Transverse colon (tissue), 4 donors: ENCODE measurements at regions not wholly inside any gene's neighbourhood (a gene's known extent, or its start where the extent isn't known, plus 50 kb on each side); places are given as distances from the start of the nearest gene placed in this dataset.

Experiments
- DNase-seq: peaks from one replicate; pipeline ENCODE4 v3.0.0-alpha.2; 2019
- H3K27ac ChIP-seq, 4 donors: fragments of 200-600 bp; sonication (generic); 2 replicates each; pipeline ENCODE4 v1.5.1; 2016 to 2018; ENCODE audit warnings: inconsistent platforms in 4 of 4
- H3K27me3 ChIP-seq: fragments of 200-600 bp; sonication (generic); 2 replicates; pipeline ENCODE4 v1.5.1; 2017; ENCODE audit warnings: inconsistent platforms
- H3K36me3 ChIP-seq, 4 donors: fragments of 200-600 bp; sonication (generic); 2 replicates each; pipeline ENCODE4 v1.5.1; 2017 to 2019; ENCODE audit warnings: inconsistent platforms in 4 of 4
- H3K4me1 ChIP-seq, 4 donors: fragments of 200-600 bp; sonication (generic); 2 replicates each; pipeline ENCODE4 v1.5.1; 2017 to 2020; ENCODE audit warnings: inconsistent platforms in 4 of 4
- H3K4me3 ChIP-seq, 4 donors: fragments of 200-600 bp; sonication (generic); 1 replicate in 1 of 4; 2 replicates in 3 of 4; pipeline versions ENCODE4 v1.5.1 to v1.6.1; 2017 to 2019; ENCODE audit warnings: inconsistent platforms in 4 of 4
- H3K9me3 ChIP-seq, 2 donors: fragments of 200-600 bp; sonication (generic); 2 replicates each; pipeline ENCODE4 v1.5.1; 2017 to 2019; ENCODE audit warnings: inconsistent platforms in 2 of 2
- CTCF ChIP-seq, 5 experiments: fragments of 200-600 bp in 3 of 5; fragments of 450-650 bp in 2 of 5; sonication (generic) in 3 of 5; IDR thresholded peaks; 1 replicate in 2 of 5; 2 replicates in 3 of 5; pipeline ENCODE4 v1.5.1; 2016 to 2017; ENCODE audit warnings: antibody characterized with exemption in 5 of 5, inconsistent platforms in 3 of 5, mild to moderate bottlenecking in 2 of 5, moderate library complexity in 1 of 5
- EP300 ChIP-seq: sonication (generic); formaldehyde crosslinking; IDR thresholded peaks from one replicate; pipeline ENCODE4 v1.6.1; 2017; ENCODE audit warnings: antibody characterized with exemption, low read depth
- POLR2A ChIP-seq: fragments of 450-650 bp; IDR thresholded peaks from one replicate; pipeline ENCODE4 v1.6.1; 2016; ENCODE audit warnings: antibody characterized with exemption, mild to moderate bottlenecking, moderate library complexity
- POLR2AphosphoS5 ChIP-seq, 3 donors: sonication (generic); formaldehyde crosslinking; IDR thresholded peaks; one replicate each; pipeline ENCODE4 v1.6.1; 2016; ENCODE audit warnings: antibody characterized with exemption in 3 of 3
- WGBS, 2 donors: methylation state at CpG; one replicate each; pipeline ENCODE4 v1.1.5; 2018; ENCODE audit warnings: low coverage in 1 of 2; 5-methylcytosine and 5-hydroxymethylcytosine counted together
- in situ Hi-C, 4 donors: fragments of 200-750 bp; cut with MboI; loops; one replicate each; pipeline versions ENCODE4 v1.15.0 to v1.15.1; 2017; ENCODE audit warnings: low sequenced_read_pairs in 3 of 4, low pct_ligation_motif_present in 1 of 4, low pct_unique_long_range_greater_than_20kb in 1 of 4
- intact Hi-C: fragments of 100-400 bp; cut with DNase I; formaldehyde crosslinking; loops from one replicate; pipeline ENCODE4 v1.15.1; 2023; ENCODE audit warnings: low total_unique reads

DNA sequence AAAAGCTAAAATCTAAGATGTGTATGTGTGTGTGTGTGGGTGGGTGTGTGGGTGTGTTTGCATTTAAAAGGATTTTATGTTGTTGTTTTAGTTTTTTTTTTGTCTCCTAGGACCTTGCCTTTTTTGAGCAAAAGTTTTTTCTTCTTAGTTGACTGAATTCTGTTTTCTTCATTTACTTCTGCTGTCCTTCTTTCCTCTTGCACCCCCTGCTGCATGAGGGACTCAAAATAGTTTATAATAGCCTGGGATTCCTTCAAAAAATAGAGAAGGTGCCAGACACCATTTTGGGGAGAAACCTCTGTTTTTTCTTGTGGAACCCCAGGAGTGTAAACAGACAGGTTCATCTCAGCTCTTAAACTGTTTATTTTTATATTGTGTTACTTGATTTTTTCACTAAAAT lies 817.7 kb downstream of the TBC1D22A start:
- no peak for TF ChIP-seq POLR2AphosphoS5 (IDR thresholded peaks at IDR 0.05)
- H3K27ac ChIP-seq = no peak overlapping the region
- H3K27me3 ChIP-seq = no peaks in the 10 kb centered on the region
- in situ Hi-C loops = loop anchor here in 1 of 4 donors (25.0 kb wide), 1 partner anchor 107 kb away; no protein-coding TSS in a partner anchor
- H3K4me1 ChIP-seq = no peaks in the 10 kb centered on the region
- no peaks in the 10 kb centered on the region for H3K36me3 ChIP-seq
- DNase-seq = no peak
- intact Hi-C loops = no loop called here
- no peak overlapping the region for H3K4me3 ChIP-seq
- H3K9me3 ChIP-seq = no peaks in the 10 kb centered on the region

DNA sequence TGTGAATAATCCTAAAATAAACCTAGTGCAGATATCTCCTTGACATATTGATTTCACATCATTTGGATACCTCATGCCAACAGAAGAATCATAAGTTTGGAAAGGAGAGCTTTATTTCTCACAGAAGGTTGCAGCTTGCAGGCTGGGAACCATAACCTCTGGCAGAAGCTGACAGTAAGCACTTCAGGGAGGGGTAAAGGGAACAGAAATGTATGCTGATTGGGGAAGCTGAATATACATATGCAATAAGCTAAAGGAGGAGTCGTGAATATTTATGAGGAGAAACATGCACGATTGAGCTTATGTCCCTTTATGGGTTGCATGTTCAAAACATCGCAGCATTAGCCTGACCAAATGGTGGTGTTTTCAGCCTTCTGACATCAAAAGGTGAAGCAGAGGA lies 814.5 kb downstream of the TBC1D22A start:
- 83 to 100% methylated on average over 1 to 3 of the region's 3 CpGs for WGBS, 2 donors
- in situ Hi-C loops = loop anchor here in 1 of 4 donors (25.0 kb wide), 1 partner anchor 110 kb away; no protein-coding TSS in a partner anchor
- Histone ChIP-seq H3K27me3 (no peaks in the 10 kb centered on the region), H3K4me1 (no peaks in the 10 kb centered on the region), H3K36me3 (no peaks in the 10 kb centered on the region), H3K27ac (no peak overlapping the region), H3K4me3 (no peak overlapping the region), H3K9me3 (no peaks in the 10 kb centered on the region)
- no peak for DNase-seq
- TF ChIP-seq POLR2A = no peak
- no peak for TF ChIP-seq EP300
- TF ChIP-seq POLR2AphosphoS5 (IDR thresholded peaks at IDR 0.05) = no peak
- TF ChIP-seq CTCF (IDR thresholded peaks at IDR 0.05) = no peak
- intact Hi-C loops = no loop called here

- intact Hi-C loops (no loop called here), in situ Hi-C loops (loop anchor here in 1 of 4 donors (25.0 kb wide), 1 partner anchor 112 kb away; no protein-coding TSS in a partner anchor)
- WGBS, 2 donors = 49 to 50% methylated on average over 1 to 11 of the region's 11 CpGs
- TF ChIP-seq EP300 = no peak
- no peak for TF ChIP-seq POLR2A
- no peak for TF ChIP-seq POLR2AphosphoS5 (IDR thresholded peaks at IDR 0.05)
- Histone ChIP-seq H3K9me3 (no peaks in the 10 kb centered on the region), H3K4me3 (no peak overlapping the region), H3K27me3 (no peaks in the 10 kb centered on the region), H3K4me1 (no peaks in the 10 kb centered on the region), H3K27ac (no peak overlapping the region), H3K36me3 (no peaks in the 10 kb centered on the region)
- DNase-seq = peak; percentile 11
These were observed 812.8 kb downstream of the TBC1D22A start for GRCh38 chr22:47575291-47575690.

GRCh38 chr22:47574556-47574955 lies 812.1 kb downstream of the TBC1D22A start:
- DNase-seq = no peak
- Histone ChIP-seq H3K36me3 (no peaks in the 10 kb centered on the region), H3K9me3 (no peaks in the 10 kb centered on the region), H3K4me1 (no peaks in the 10 kb centered on the region), H3K4me3 (no peak overlapping the region), H3K27ac (no peak overlapping the region), H3K27me3 (no peaks in the 10 kb centered on the region)
- intact Hi-C loops = no loop called here
- in situ Hi-C loops = no loop called here
- TF ChIP-seq POLR2AphosphoS5 (IDR thresholded peaks at IDR 0.05) = no peak
- TF ChIP-seq EP300 = no peak
- no peak for TF ChIP-seq CTCF (IDR thresholded peaks at IDR 0.05)
- no peak for TF ChIP-seq POLR2A
- 75% methylated on average over 4 of the region's 4 CpGs; no CpG with 5 or more reads in 1 of the 2 donors for WGBS, 2 donors

GRCh38 chr22:47573141-47573540 lies 810.7 kb downstream of the TBC1D22A start:
- in situ Hi-C loops (no loop called here), intact Hi-C loops (no loop called here)
- no peaks in the 10 kb centered on the region for H3K4me1 ChIP-seq
- no peaks in the 10 kb centered on the region for H3K36me3 ChIP-seq
- no peaks in the 10 kb centered on the region for H3K27me3 ChIP-seq
- 78 to 79% methylated on average over 6 to 7 of the region's 7 CpGs for WGBS, 2 donors
- TF ChIP-seq POLR2A = no peak
- TF ChIP-seq EP300 = no peak
- no peak for TF ChIP-seq CTCF (IDR thresholded peaks at IDR 0.05)
- no peak for TF ChIP-seq POLR2AphosphoS5 (IDR thresholded peaks at IDR 0.05)
- DNase-seq = no peak
- no peak overlapping the region for H3K27ac ChIP-seq
- H3K9me3 ChIP-seq = no peaks in the 10 kb centered on the region
- no peak overlapping the region for H3K4me3 ChIP-seq
